PC-3 (cell line): ENCODE measurements at regions not wholly inside any gene's neighbourhood (a gene's known extent, or its start where the extent isn't known, plus 50 kb on each side); places are given as distances from the start of the nearest gene placed in this dataset.

ENCODE experiments used
- ATAC-seq: fragments of 200-7000 bp; cut with Tn5 transposase; 2 replicates; pipeline ENCODE4 v1.9.1; 2020; ENCODE audit warnings: mild to moderate bottlenecking, moderate library complexity
- BruUV-seq: library from RNA; stranded (reverse); fragments of 400-500 nt; replicated peaks from 2 replicates; lab custom pipeline; 2021; lab: Mats Ljungman, UMichigan
- CTCF ChIA-PET: fragments of 300-600 bp; sonication (Branson Sonifier 250); formaldehyde crosslinking; loops from one replicate; lab custom pipeline; 2022; ENCODE audit warnings: antibody characterized with exemption; lab: Charles Lee
- POLR2A ChIA-PET: fragments of 300-600 bp; sonication (Branson Sonifier 250); formaldehyde crosslinking; loops from one replicate; lab custom pipeline; 2022; ENCODE audit warnings: antibody characterized with exemption; ENCODE audit not compliant: unreplicated experiment; lab: Charles Lee
- DNase-seq: peaks from one replicate; pipeline ENCODE4 v3.0.0-alpha.2; 2015
- H2AFZ ChIP-seq: fragments of 300-600 bp; sonication (generic); 2 replicates; pipeline ENCODE4 v1.6.0; 2016; ENCODE audit warnings: antibody characterized with exemption, low read length
- H3F3A ChIP-seq: fragments of 300-600 bp; sonication (generic); one replicate; pipeline ENCODE4 v1.6.0; 2017; ENCODE audit warnings: antibody characterized with exemption, low read length, control low read depth, mild to moderate bottlenecking; ENCODE audit not compliant: unreplicated experiment
- H3K27ac ChIP-seq: fragments of 300-600 bp; sonication (generic); 2 replicates; pipeline ENCODE4 v1.5.1; 2016; ENCODE audit warnings: mild to moderate bottlenecking, low read length
- H3K27me3 ChIP-seq: fragments of 300-600 bp; sonication (generic); 2 replicates; pipeline ENCODE4 v1.6.1; 2016; ENCODE audit warnings: low read length, mixed read lengths
- H3K36me3 ChIP-seq: fragments of 300-600 bp; sonication (generic); 2 replicates; pipeline ENCODE4 v1.6.1; 2016; ENCODE audit warnings: low read depth, mixed run types, low read length, mixed read lengths
- H3K4me1 ChIP-seq: fragments of 300-600 bp; sonication (generic); 2 replicates; pipeline ENCODE4 v1.5.1; 2016; ENCODE audit warnings: low read length; ENCODE audit not compliant: insufficient read depth
- H3K4me2 ChIP-seq: fragments of 300-600 bp; sonication (generic); 2 replicates; pipeline ENCODE4 v1.6.0; 2016; ENCODE audit warnings: low read length
- H3K4me3 ChIP-seq: fragments of 300-600 bp; sonication (generic); 2 replicates; pipeline ENCODE4 v1.5.1; 2016; ENCODE audit warnings: mild to moderate bottlenecking, low read length, mixed read lengths
- H3K79me2 ChIP-seq: fragments of 300-600 bp; sonication (generic); 2 replicates; pipeline ENCODE4 v1.6.1; 2017; ENCODE audit warnings: low read length, mixed read lengths
- H3K9ac ChIP-seq: fragments of 300-600 bp; sonication (generic); 2 replicates; pipeline ENCODE4 v1.6.0; 2016; ENCODE audit warnings: mild to moderate bottlenecking, low read length
- H3K9me2 ChIP-seq: fragments of 300-600 bp; sonication (generic); replicated peaks from 2 replicates; pipeline ENCODE4 v1.6.1; 2016; ENCODE audit warnings: mixed run types, low read length, mixed read lengths
- H3K9me3 ChIP-seq: fragments of 300-600 bp; sonication (generic); 2 replicates; pipeline ENCODE4 v1.6.1; 2016; ENCODE audit warnings: low read length, mixed read lengths
- H4K20me1 ChIP-seq: fragments of 300-600 bp; sonication (generic); 2 replicates; pipeline ENCODE4 v1.6.1; 2016; ENCODE audit warnings: low read length, mixed read lengths
- CTCF ChIP-seq: fragments of 300-600 bp; sonication (generic); conservative IDR thresholded peaks from 2 replicates; pipeline ENCODE4 v1.5.1; 2017; ENCODE audit warnings: antibody characterized with exemption, low read depth, mild to moderate bottlenecking, low read length
- EZH2 ChIP-seq: fragments of 300-600 bp; sonication (generic); IDR thresholded peaks from one replicate; pipeline ENCODE4 v1.6.1; 2017; ENCODE audit warnings: antibody characterized with exemption, mild to moderate bottlenecking, low read length; ENCODE audit not compliant: unreplicated experiment
- EZH2phosphoT487 ChIP-seq: fragments of 300-600 bp; sonication (generic); IDR thresholded peaks from 2 replicates; pipeline ENCODE4 v1.6.1; 2018; ENCODE audit warnings: mild to moderate bottlenecking, antibody characterized with exemption, low read length, borderline replicate concordance
- intact Hi-C: fragments of 100-400 bp; cut with micrococcal nuclease; formaldehyde crosslinking; loops from 2 replicates; pipeline ENCODE4 v1.9.0; 2023

DNA sequence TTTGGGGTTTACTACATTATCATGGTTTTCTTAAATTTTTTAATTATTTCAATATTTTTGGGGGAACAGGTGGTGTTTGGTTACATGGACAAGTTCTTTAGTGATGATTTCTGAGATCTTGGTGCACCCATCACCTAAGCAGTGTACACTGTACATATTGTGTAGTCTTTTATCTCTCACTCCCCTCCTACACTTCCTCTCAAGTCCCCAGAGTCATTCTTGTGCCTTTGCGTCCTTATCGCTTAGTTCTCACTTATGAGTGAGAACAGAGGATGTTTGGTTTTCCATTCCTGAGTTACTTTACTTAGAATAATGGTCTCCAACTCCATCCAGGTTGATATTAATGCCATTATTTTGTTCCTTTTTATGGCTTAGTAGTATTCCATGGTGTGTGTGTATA, 130.9 kb upstream of the CD93 start:
- Histone ChIP-seq H3K27me3 (0 out of 2 replicates have a peak, but pooled peaks cover under 1% of the 10 kb centered on the region), H3K4me3 (no peak overlapping the region), H3K4me1 (no peaks in the 10 kb centered on the region), H3K9me3 (no peaks in the 10 kb centered on the region), H3K9me2 (no peaks in the 10 kb centered on the region), H3K9ac (no peak overlapping the region), H3K27ac (no peak overlapping the region), H3F3A (no peaks in the 10 kb centered on the region), H3K4me2 (no peak overlapping the region), H3K36me3 (no peaks in the 10 kb centered on the region), H3K79me2 (no peaks in the 10 kb centered on the region), H4K20me1 (no peaks in the 10 kb centered on the region), H2AFZ (no peak overlapping the region)
- no TSS peak for BruUV-seq
- ChIA-PET POLR2A (no interaction called here), CTCF (no interaction called here)
- DNase-seq (no peak), ATAC-seq (no peak)
- intact Hi-C loops: no loop called here
- TF ChIP-seq CTCF: no peak
- no peak for TF ChIP-seq EZH2phosphoT487
- no peak for TF ChIP-seq EZH2

DNA sequence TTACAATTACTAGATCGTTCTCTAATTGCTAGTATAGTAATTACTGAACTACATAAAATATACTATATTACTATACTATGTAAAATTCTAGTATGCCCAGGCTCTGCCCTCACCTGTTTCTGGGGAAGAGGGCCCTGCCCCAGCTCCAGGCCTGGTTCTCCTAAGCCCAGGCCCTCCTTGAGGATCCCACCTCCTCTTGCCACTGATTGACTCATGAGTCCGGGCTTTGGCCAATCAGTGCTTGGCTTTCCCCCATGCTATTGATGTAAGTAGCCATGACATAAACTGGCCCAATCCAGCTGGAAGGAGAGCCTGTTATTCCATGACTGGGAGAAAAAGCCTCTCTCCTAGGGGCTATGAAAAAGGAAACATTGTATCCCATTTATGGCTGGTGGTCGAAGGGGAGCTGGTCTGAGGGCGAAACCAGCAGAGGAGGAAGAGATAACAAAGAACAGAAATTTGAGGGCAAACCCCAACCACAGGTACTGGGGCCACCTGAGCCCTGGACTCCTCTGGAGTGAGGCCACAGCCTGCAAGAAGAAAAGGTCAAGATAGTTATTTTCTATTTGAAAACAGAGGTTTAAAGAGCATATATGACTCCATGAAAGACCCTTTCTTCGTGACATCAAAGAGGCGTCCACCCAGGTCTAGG, 129.3 kb upstream of the CD93 start:
- ChIA-PET CTCF (no interaction called here), POLR2A (no interaction called here)
- Histone ChIP-seq H3K9me2 (no peaks in the 10 kb centered on the region), H2AFZ (no peak overlapping the region), H3K27ac (no peak overlapping the region), H3K79me2 (no peaks in the 10 kb centered on the region), H3K27me3 (peaks cover 3% of the 10 kb centered on the region; the same call in 1 of the 2 replicates), H3K4me3 (no peak overlapping the region), H3K9ac (no peak overlapping the region), H3K4me2 (no peak overlapping the region), H3K9me3 (no peaks in the 10 kb centered on the region), H3F3A (no peaks in the 10 kb centered on the region), H3K4me1 (no peaks in the 10 kb centered on the region), H3K36me3 (no peaks in the 10 kb centered on the region), H4K20me1 (no peaks in the 10 kb centered on the region)
- TF ChIP-seq CTCF (no peak), EZH2 (no peak)
- BruUV-seq: no TSS peak
- ATAC-seq: no peak
- DNase-seq: no peak
- intact Hi-C loops: no loop called here

DNA sequence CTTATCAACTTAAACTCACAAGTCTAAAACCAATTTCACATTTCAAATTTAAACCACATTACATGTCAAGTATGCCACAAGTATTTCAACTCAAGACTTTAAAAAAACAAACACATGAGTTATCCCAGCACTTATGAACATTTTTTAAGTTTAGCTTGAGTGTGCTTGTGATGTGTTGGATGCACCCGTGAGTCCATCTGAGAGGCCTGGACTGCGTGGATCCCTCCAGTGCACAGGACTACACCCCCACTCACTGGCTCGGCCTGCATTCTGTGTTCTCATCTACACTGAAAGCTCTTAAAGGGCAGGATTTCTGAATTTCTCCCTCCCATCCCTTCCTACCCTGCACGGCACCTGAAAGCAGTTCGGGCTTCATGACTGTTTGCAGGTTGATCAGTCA, 128.8 kb upstream of the CD93 start:
- H4K20me1 ChIP-seq: no peaks in the 10 kb centered on the region
- BruUV-seq: no TSS peak
- intact Hi-C loops: no loop called here
- TF ChIP-seq EZH2phosphoT487 (no peak), EZH2 (no peak), CTCF (no peak)
- no peak overlapping the region for H3K4me3 ChIP-seq
- no peaks in the 10 kb centered on the region for H3K4me1 ChIP-seq
- DNase-seq: no peak
- H3K9me2 ChIP-seq: no peaks in the 10 kb centered on the region
- H3K27me3 ChIP-seq: peaks cover 3% of the 10 kb centered on the region; the same call in 1 of the 2 replicates
- H3K79me2 ChIP-seq: no peaks in the 10 kb centered on the region
- no peak for ATAC-seq
- H3K4me2 ChIP-seq: no peak overlapping the region
- no peaks in the 10 kb centered on the region for H3F3A ChIP-seq
- no peak overlapping the region for H3K27ac ChIP-seq
- H3K9ac ChIP-seq: no peak overlapping the region
- H3K36me3 ChIP-seq: no peaks in the 10 kb centered on the region
- POLR2A ChIA-PET: no interaction called here
- CTCF ChIA-PET: no interaction called here
- H3K9me3 ChIP-seq: no peaks in the 10 kb centered on the region
- no peak overlapping the region for H2AFZ ChIP-seq
